Breast epithelium (tissue), 3 donors: ENCODE measurements at regions not wholly inside any gene's neighbourhood (a gene's known extent, or its start where the extent isn't known, plus 50 kb on each side); places are given as distances from the start of the nearest gene placed in this dataset.

Source experiments
- CTCF ChIP-seq, 3 donors: fragments of 450-650 bp; IDR thresholded peaks; one replicate each; pipeline ENCODE4 v1.5.1; 2016 to 2017; ENCODE audit warnings: antibody characterized with exemption in 3 of 3, mild to moderate bottlenecking in 3 of 3, moderate library complexity in 3 of 3
- POLR2AphosphoS5 ChIP-seq, 3 donors: sonication (generic); formaldehyde crosslinking; IDR thresholded peaks; one replicate each; pipeline ENCODE4 v1.6.1; 2017; ENCODE audit warnings: antibody characterized with exemption in 3 of 3

DNA sequence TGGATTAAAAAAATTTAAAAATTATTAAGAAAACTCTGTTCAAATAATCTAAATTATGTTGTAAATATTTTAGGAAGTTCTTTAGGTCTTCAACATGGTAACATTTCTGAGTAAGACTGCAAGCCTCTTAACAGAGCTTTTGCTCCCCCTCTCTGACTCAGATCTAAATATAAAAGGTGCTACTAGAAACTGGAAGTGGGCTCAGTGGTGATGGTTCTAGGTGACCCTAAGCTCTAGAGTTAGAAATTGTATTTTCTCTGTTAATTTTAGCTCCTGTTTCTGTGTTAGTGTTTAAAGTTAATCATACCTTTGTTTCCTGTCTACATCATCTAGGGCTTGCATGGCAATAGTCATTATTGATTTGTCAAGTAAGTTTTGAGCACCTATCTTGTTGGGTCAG, 159.9 kb upstream of the MEIS2 start:
- TF ChIP-seq CTCF (IDR thresholded peaks at IDR 0.05) = no peak
- TF ChIP-seq POLR2AphosphoS5 (IDR thresholded peaks at IDR 0.05) = no peak
